ENCODE measurements at regions not wholly inside any gene's neighbourhood (a gene's known extent, or its start where the extent isn't known, plus 50 kb on each side); places are given as distances from the start of the nearest gene placed in this dataset.
A peak's percentile ranks its signal among the peaks of the same experiment; 100 is the strongest.

- Histone ChIP-seq H3K4ac (ENCODE audit: low read depth, low read length) (no peak overlapping the region), H4K8ac (ENCODE audit: low read depth in 2 of 2, low read length in 2 of 2) (no peak overlapping the region), H3K4me3 (ENCODE audit: insufficient read depth, low read depth, low read length) (no peak overlapping the region), H3K4me2 (ENCODE audit: low read depth, low read length) (no peak overlapping the region), H4K20me1 (ENCODE audit: insufficient read depth, low read length) (no peaks in the 10 kb centered on the region), H3K56ac (ENCODE audit: extremely low read depth, insufficient read depth, low read length) (no peak overlapping the region), H3K79me1 (ENCODE audit: low read depth in 1 of 2, low read length in 2 of 2) (no peaks in the 10 kb centered on the region), H2AFZ (replicated peaks; ENCODE audit: low read length, poor library complexity) (no peak overlapping the region), H3K4me1 (ENCODE audit: control insufficient read depth, insufficient read depth, low read length) (no peaks in the 10 kb centered on the region), H4K91ac (ENCODE audit: insufficient read depth, low read depth, low read length) (no peak overlapping the region), H3K27ac (ENCODE audit: insufficient read depth, low read length) (no peak overlapping the region), H2BK20ac (ENCODE audit: low read depth, low read length) (no peak overlapping the region), H3K36me3 (ENCODE audit: control insufficient read depth, insufficient read depth, low read length) (no peaks in the 10 kb centered on the region), H2BK5ac (ENCODE audit: low read depth, low read length, poor library complexity, severe bottlenecking) (no peak overlapping the region), H3K9me1 (ENCODE audit: insufficient read depth, low read length) (no peaks in the 10 kb centered on the region), H3K27me3 (ENCODE audit: control insufficient read depth, insufficient read depth, low read length) (no peaks in the 10 kb centered on the region), H2AK9ac (replicated peaks; ENCODE audit: low read depth, low read length, poor library complexity) (no peak overlapping the region), H2AK5ac (ENCODE audit: low read depth, low read length) (no peak overlapping the region), H2BK120ac (ENCODE audit: low read depth, low read length) (no peak overlapping the region), H2BK15ac (ENCODE audit: low read depth, low read length) (no peak overlapping the region), H3K9ac (ENCODE audit: low read depth, low read length) (no peak overlapping the region), H3K14ac (replicated peaks; ENCODE audit: low read depth, low read length) (no peak overlapping the region), H3K18ac (ENCODE audit: low read depth, low read length) (no peak overlapping the region), H4K5ac (ENCODE audit: low read depth, low read length) (no peak overlapping the region), H3K23ac (ENCODE audit: low read depth, low read length) (no peak overlapping the region), H3K9me3 (ENCODE audit: control insufficient read depth, insufficient read depth, low read length) (no peaks in the 10 kb centered on the region)
- WGBS, 2 experiments (ENCODE audit: extremely low coverage in 2 of 2, insufficient read length in 1 of 2), result no CpG with 5 or more reads among the region's 3 CpGs
- intact Hi-C loops (cut with micrococcal nuclease) (loop anchor here (5.0 kb wide), 1 partner anchor 249 kb away; the partner anchor contains the start of gene STAG2), dilution Hi-C loops (cut with HindIII; ENCODE audit: low sequenced_read_pairs, unreplicated experiment) (no loop called here), in situ Hi-C loops (cut with MboI; ENCODE audit: low sequenced_read_pairs) (no loop called here)
- ATAC-seq (ENCODE audit: low read depth) (peak; percentile 63; the same call in 1 of the 2 replicates), DNase-seq (peak; percentile 3)
- CTCF ChIA-PET, result no interaction called here
- no TSS peak for BruUV-seq (replicated peaks)
- TF ChIP-seq MAZ (IDR thresholded peaks at IDR 0.05; ENCODE audit: borderline replicate concordance, low read depth, low read length), result no peak
- TF ChIP-seq CTCF (conservative IDR thresholded peaks at IDR 0.05; ENCODE audit: low read depth, low read length), result peak; percentile 37
- POLR2A ChIA-PET (ENCODE audit: unreplicated experiment), result no interaction called here
Measured at GRCh38 chrX:124211312-124211942, 121.0 kb upstream of the TEX13D start.

Data from IMR-90 (cell line).